BJ (cell line): ENCODE measurements at regions not wholly inside any gene's neighbourhood (a gene's known extent, or its start where the extent isn't known, plus 50 kb on each side); places are given as distances from the start of the nearest gene placed in this dataset.

Source experiments
- CTCF ChIA-PET: fragments of 350-600 bp; formaldehyde crosslinking; extraction: SDS; loops from one replicate; lab custom pipeline; 2021; ENCODE audit warnings: antibody characterized with exemption, inconsistent platforms; lab: Yijun Ruan, JAX
- POLR2A ChIA-PET: fragments of 300-600 bp; sonication (Branson Sonifier 250); formaldehyde crosslinking; extraction: SDS; loops from one replicate; lab custom pipeline; 2021; ENCODE audit warnings: antibody characterized with exemption; lab: Charles Lee
- DNase-seq: peaks from one replicate; pipeline ENCODE4 v3.0.0-alpha.2; 2011; ENCODE audit warnings: low read depth
- H3K27me3 ChIP-seq: 2 replicates; pipeline ENCODE4 v1.6.0; 2011; ENCODE audit warnings: low read length; ENCODE audit not compliant: control insufficient read depth, insufficient read depth
- H3K36me3 ChIP-seq: 2 replicates; pipeline ENCODE4 v1.5.1; 2011; ENCODE audit warnings: low read length; ENCODE audit not compliant: control insufficient read depth, insufficient read depth
- H3K4me3 ChIP-seq: 2 replicates; pipeline ENCODE4 v1.5.1; 2011; ENCODE audit warnings: low read depth, mild to moderate bottlenecking, control low read depth, low read length
- CTCF ChIP-seq: IDR thresholded peaks from 2 replicates; pipeline ENCODE4 v1.5.1; 2011; ENCODE audit warnings: low read depth, mild to moderate bottlenecking, control low read depth, inconsistent platforms, low read length, moderate library complexity; ENCODE audit not compliant: insufficient read depth

- ChIA-PET POLR2A (no interaction called here), CTCF (no interaction called here)
- no peak for TF ChIP-seq CTCF
- no peak for DNase-seq
- H3K36me3 ChIP-seq, result no peaks in the 10 kb centered on the region
- no peak overlapping the region for H3K4me3 ChIP-seq
- H3K27me3 ChIP-seq, result no peaks in the 10 kb centered on the region
Observed at GRCh38 chr7:114795475-114795874, 126.4 kb upstream of the MDFIC start.

- H3K36me3 ChIP-seq, result no peaks in the 10 kb centered on the region
- ChIA-PET CTCF (no interaction called here), POLR2A (no interaction called here)
- H3K27me3 ChIP-seq, result no peaks in the 10 kb centered on the region
- no peak for DNase-seq
- H3K4me3 ChIP-seq, result no peak overlapping the region
- TF ChIP-seq CTCF, result no peak
Observed at GRCh38 chr7:114799628-114800028, 122.3 kb upstream of the MDFIC start.

- DNase-seq, result no peak
- no peaks in the 10 kb centered on the region; the same call in none of the 2 replicates for H3K27me3 ChIP-seq
- no peak for TF ChIP-seq CTCF
- no peak overlapping the region for H3K4me3 ChIP-seq
- POLR2A ChIA-PET, result no interaction called here
- CTCF ChIA-PET, result interaction anchor here (0.6 to 1.0 kb wide), 2 partner anchors 10 to 183 kb away, joined by 3 read pairs; no protein-coding TSS in a partner anchor
- H3K36me3 ChIP-seq, result no peaks in the 10 kb centered on the region
Observed at GRCh38 chr7:114802632-114803031, 119.3 kb upstream of the MDFIC start.

- Histone ChIP-seq H3K36me3 (no peaks in the 10 kb centered on the region), H3K4me3 (no peak overlapping the region), H3K27me3 (no peaks in the 10 kb centered on the region; the same call in none of the 2 replicates)
- TF ChIP-seq CTCF, result no peak
- POLR2A ChIA-PET, result no interaction called here
- no peak for DNase-seq
- CTCF ChIA-PET, result no interaction called here
Observed at GRCh38 chr7:114806590-114807162, 115.2 kb upstream of the MDFIC start.

- ChIA-PET POLR2A (no interaction called here), CTCF (interaction anchor here (1.1 kb wide), 1 partner anchor 10 kb away, joined by 3 read pairs; no protein-coding TSS in a partner anchor)
- Histone ChIP-seq H3K36me3 (no peaks in the 10 kb centered on the region), H3K27me3 (no peaks in the 10 kb centered on the region), H3K4me3 (no peak overlapping the region)
- no peak for TF ChIP-seq CTCF
- DNase-seq, result no peak
Observed at GRCh38 chr7:114812570-114812969, 109.3 kb upstream of the MDFIC start.
